HepG2 (cell line): ENCODE measurements at regions not wholly inside any gene's neighbourhood (a gene's known extent, or its start where the extent isn't known, plus 50 kb on each side); places are given as distances from the start of the nearest gene placed in this dataset.
"Not testable (repeated sequence)": the region's sequence is repeated elsewhere in the genome, so short reads cannot be mapped to it uniquely, and the experiment has no call there.

Experiments used
- ATAC-seq: fragments of 200-7000 bp; cut with Tn5 transposase; 3 replicates; pipeline ENCODE4 v1.9.1; 2020; ENCODE audit warnings: mild to moderate bottlenecking, moderate library complexity
- BruUV-seq: library from RNA; stranded (reverse); fragments of 400-500 nt; replicated peaks from 2 replicates; lab custom pipeline; 2021; lab: Mats Ljungman, UMichigan
- CTCF ChIA-PET: fragments of 300-600 bp; formaldehyde crosslinking; extraction: SDS; loops from one replicate; lab custom pipeline; 2021; ENCODE audit warnings: low total read pairs, inconsistent platforms, low intra/inter-chr PET ratio; lab: Yijun Ruan, JAX
- POLR2A ChIA-PET: fragments of 350-600 bp; sonication (Branson Sonifier 250); formaldehyde crosslinking; loops from one replicate; lab custom pipeline; 2020; ENCODE audit warnings: antibody characterized with exemption, inconsistent platforms; lab: Yijun Ruan, JAX
- DNase-seq: peaks from one replicate; pipeline ENCODE4 v3.0.0-alpha.2; 2015; ENCODE audit warnings: low spot score
- FAIRE-seq: peaks from 3 replicates; lab custom pipeline; 2011; peaks lifted over from hg19 to GRCh38; lab: Jason Lieb, UNC
- H2AFZ ChIP-seq: one replicate; pipeline ENCODE4 v1.6.1; 2011; ENCODE audit warnings: low read length, inconsistent platforms
- H3K27ac ChIP-seq: fragments of 300-600 bp; 3 replicates; pipeline ENCODE4 v1.8.0; 2011; ENCODE audit warnings: mixed run types, mild to moderate bottlenecking, mixed read lengths, low read length, inconsistent platforms; ENCODE audit not compliant: insufficient read depth; ENCODE audit errors: extremely low read length
- H3K27me3 ChIP-seq, 2 experiments: fragments of 200-600 bp in 1 of 2; 2 replicates in 1 of 2; 3 replicates in 1 of 2; pipeline versions ENCODE4 v1.6.0 to v1.8.0; 2011; ENCODE audit warnings: low read length in 2 of 2, mild to moderate bottlenecking in 2 of 2, moderate library complexity in 2 of 2, inconsistent platforms in 1 of 2; ENCODE audit not compliant: insufficient read depth in 2 of 2, control insufficient read depth in 1 of 2
- H3K36me3 ChIP-seq, 2 experiments: fragments of 200-600 bp in 1 of 2; replicated peaks in 1 of 2; 2 replicates in 1 of 2; 3 replicates in 1 of 2; pipeline versions ENCODE4 v1.5.1 to v1.8.0; 2011; ENCODE audit warnings: low read length in 2 of 2, inconsistent platforms in 1 of 2; ENCODE audit not compliant: insufficient read depth in 2 of 2, control insufficient read depth in 1 of 2
- H3K4me1 ChIP-seq: 2 replicates; pipeline ENCODE4 v1.5.1; 2012; ENCODE audit warnings: low read length, inconsistent platforms; ENCODE audit not compliant: insufficient read depth
- H3K4me2 ChIP-seq: 2 replicates; pipeline ENCODE4 v1.6.0; 2011; ENCODE audit warnings: low read depth, low read length, inconsistent platforms
- H3K4me3 ChIP-seq, 3 experiments: fragments of 200-600 bp in 1 of 3; sonication (generic), shearing (Covaris generic) in 1 of 3; replicated peaks in 1 of 3; 2 replicates each; pipeline ENCODE4 v1.5.1; 2011 to 2016; ENCODE audit warnings: low read length in 3 of 3, inconsistent platforms in 2 of 3, low read depth in 2 of 3, mild to moderate bottlenecking in 2 of 3, control low read depth in 1 of 3, mixed read lengths in 1 of 3; ENCODE audit not compliant: insufficient read depth in 1 of 3
- H3K79me2 ChIP-seq: one replicate; pipeline ENCODE4 v1.6.1; 2011; ENCODE audit warnings: low read length, inconsistent platforms; ENCODE audit not compliant: insufficient read depth
- H3K9ac ChIP-seq: 2 replicates; pipeline ENCODE4 v1.6.0; 2011; ENCODE audit warnings: mild to moderate bottlenecking, low read depth, low read length, inconsistent platforms; ENCODE audit not compliant: insufficient read depth
- H3K9me3 ChIP-seq: 2 replicates; pipeline ENCODE4 v1.5.1; 2012; ENCODE audit warnings: mild to moderate bottlenecking, low read length
- H4K20me1 ChIP-seq: 2 replicates; pipeline ENCODE4 v1.6.0; 2011; ENCODE audit warnings: inconsistent platforms, mild to moderate bottlenecking, low read length, moderate library complexity; ENCODE audit not compliant: insufficient read depth
- FOXP4 ChIP-seq: sonication (generic); formaldehyde crosslinking; IDR thresholded peaks from 2 replicates; pipeline ENCODE4 v1.4.0; 2020; ENCODE audit warnings: missing genetic modification reagents
- HDAC6 ChIP-seq: fragments of 200-600 bp; sonication (generic); IDR thresholded peaks from 2 replicates; pipeline ENCODE4 v1.7.0; 2017; ENCODE audit warnings: mild to moderate bottlenecking, antibody characterized with exemption, low read length, low read depth
- MTA1 ChIP-seq: sonication (generic); formaldehyde crosslinking; IDR thresholded peaks from 2 replicates; pipeline ENCODE4 v1.4.0; 2020; ENCODE audit warnings: missing genetic modification reagents, mild to moderate bottlenecking, borderline replicate concordance
- NR1H2 ChIP-seq: sonication (generic); formaldehyde crosslinking; IDR thresholded peaks from 2 replicates; pipeline ENCODE4 v1.8.1; 2022; ENCODE audit warnings: low read depth, missing genetic modification reagents, borderline replicate concordance
- RFXAP ChIP-seq: sonication (generic); formaldehyde crosslinking; IDR thresholded peaks from 2 replicates; pipeline ENCODE4 v1.4.0; 2020; ENCODE audit warnings: missing genetic modification reagents, borderline replicate concordance
- SRSF4 ChIP-seq: fragments of 200-400 bp; formaldehyde crosslinking; IDR thresholded peaks from one replicate; pipeline ENCODE4 v1.6.1; 2018; ENCODE audit warnings: mild to moderate bottlenecking, low read depth, low read length, moderate library complexity; ENCODE audit not compliant: poor library complexity, severe bottlenecking
- TBL1XR1 ChIP-seq: fragments of 150-350 bp; IDR thresholded peaks from 2 replicates; pipeline ENCODE4 v1.6.1; 2014; ENCODE audit warnings: borderline replicate concordance, low read length; ENCODE audit not compliant: partially characterized antibody
- YY1 ChIP-seq: IDR thresholded peaks from 2 replicates; pipeline ENCODE4 v1.6.1; 2011; ENCODE audit warnings: low read length, low read depth, moderate library complexity, mild to moderate bottlenecking; ENCODE audit not compliant: insufficient read depth, insufficient replicate concordance
- ZBTB20 ChIP-seq: sonication (generic); formaldehyde crosslinking; IDR thresholded peaks from 2 replicates; pipeline ENCODE4 v1.8.1; 2023; ENCODE audit warnings: missing genetic modification reagents, low read depth, mild to moderate bottlenecking, borderline replicate concordance
- ZNF143 ChIP-seq: sonication (generic); formaldehyde crosslinking; IDR thresholded peaks from 2 replicates; pipeline ENCODE4 v1.4.0; 2020; ENCODE audit warnings: missing genetic modification reagents
- ZNF44 ChIP-seq: sonication (generic); formaldehyde crosslinking; IDR thresholded peaks from 2 replicates; pipeline ENCODE4 v1.5.1; 2020; ENCODE audit warnings: mild to moderate bottlenecking, missing genetic modification reagents
- ZNF660 ChIP-seq: sonication (generic); formaldehyde crosslinking; IDR thresholded peaks from 2 replicates; pipeline ENCODE4 v1.5.1; 2020; ENCODE audit warnings: mild to moderate bottlenecking, low read depth, missing genetic modification reagents, borderline replicate concordance
- WGBS: methylation state at CpG from one replicate; pipeline ENCODE4 v1.1.6; 2017; ENCODE audit warnings: low lambda C conversion rate; 5-methylcytosine and 5-hydroxymethylcytosine counted together
- in situ Hi-C: cut with HindIII; loops from 2 replicates; pipeline ENCODE4 v1.10.0; 2017; ENCODE audit warnings: low pct_unique_long_range_greater_than_20kb; ENCODE audit not compliant: extremely low pct_ligation_motif_present
- intact Hi-C: fragments of 100-400 bp; cut with micrococcal nuclease; formaldehyde crosslinking; loops from one replicate; pipeline ENCODE4 v1.10.0; 2022; ENCODE audit not compliant: unreplicated experiment
- TF ChIP-seq, protein P1 (sequence below): sonication (generic); formaldehyde crosslinking; IDR thresholded peaks from 2 replicates; pipeline ENCODE4 v1.5.0; 2020; ENCODE audit warnings: mild to moderate bottlenecking, missing genetic modification reagents
- TF ChIP-seq, protein P2 (sequence below): sonication (generic); formaldehyde crosslinking; IDR thresholded peaks from 2 replicates; pipeline ENCODE4 v1.8.0; 2022; ENCODE audit warnings: mild to moderate bottlenecking, missing genetic modification reagents, moderate library complexity

DNA sequence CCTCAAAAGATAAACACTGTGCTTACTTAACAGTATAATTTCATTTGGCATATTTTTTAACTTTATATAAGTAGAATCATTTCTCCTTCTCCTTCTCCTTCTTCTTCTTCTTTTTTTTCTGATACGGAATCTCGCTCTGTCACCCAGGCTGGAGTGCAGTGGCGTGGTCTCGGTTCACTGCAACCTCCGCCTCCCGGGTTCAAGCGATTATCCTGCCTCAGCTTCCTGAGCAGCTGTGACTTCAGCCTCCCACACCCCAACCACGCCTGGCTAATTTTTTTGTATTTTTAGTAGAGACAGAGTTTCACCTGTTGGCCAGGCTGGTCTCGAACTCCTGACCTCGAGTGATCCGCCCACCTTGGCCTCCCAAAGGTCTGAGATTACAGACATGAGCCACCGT is 94.2 kb upstream of the RANBP3L start:
- H2AFZ ChIP-seq, H3K27ac ChIP-seq, BruUV-seq, H3K4me3 ChIP-seq, ATAC-seq, H3K36me3 ChIP-seq, H3K9me3 ChIP-seq, H3K79me2 ChIP-seq, H4K20me1 ChIP-seq, H3K4me2 ChIP-seq, H3K27me3 ChIP-seq, CTCF ChIA-PET, H3K9ac ChIP-seq, DNase-seq, intact Hi-C loops, FAIRE-seq, POLR2A ChIA-PET: not testable (repeated sequence)
- in situ Hi-C loops = loop anchor here (10.0 kb wide), 1 partner anchor 131 kb away; no protein-coding TSS in a partner anchor
- H3K4me1 ChIP-seq = peaks cover 18% of the 10 kb centered on the region
- 68% methylated on average over 12 of the region's 12 CpGs for WGBS

DNA sequence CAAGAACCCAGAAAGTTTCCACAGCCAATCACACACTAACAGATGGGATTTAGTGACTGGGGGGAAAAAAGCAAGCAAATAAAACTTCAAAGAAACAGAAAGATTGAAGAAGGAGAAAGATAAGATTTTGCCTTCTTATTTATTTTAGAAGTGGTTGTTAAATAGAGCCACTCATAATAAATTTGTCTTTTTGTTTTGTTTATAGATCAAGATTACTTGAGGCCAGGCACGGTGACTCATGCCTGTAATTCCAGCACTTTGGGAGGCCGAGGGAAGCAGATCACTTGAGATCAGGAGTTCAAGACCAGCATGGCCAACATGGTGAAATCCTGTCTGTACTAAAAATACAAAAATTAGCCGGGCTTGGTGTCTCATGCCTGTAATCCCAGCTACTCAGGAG is 94.9 kb upstream of the RANBP3L start:
- no peaks in the 10 kb centered on the region for H3K36me3 ChIP-seq
- H3K4me2 ChIP-seq = 0 out of 2 replicates have a peak overlapping the region, but pooled peaks have one; percentile 12
- no peak for ATAC-seq
- peaks cover 0 to 4% of the 10 kb centered on the region in 2 experiments; a peak in 1 of 5 replicates for H3K27me3 ChIP-seq
- CTCF ChIA-PET = no interaction called here
- no peak overlapping the region for H3K27ac ChIP-seq
- in situ Hi-C loops = loop anchor here (10.0 kb wide), 1 partner anchor 132 kb away; no protein-coding TSS in a partner anchor
- H4K20me1 ChIP-seq = no peaks in the 10 kb centered on the region
- no peak for FAIRE-seq
- no peak overlapping the region for H3K9ac ChIP-seq
- no peaks in the 10 kb centered on the region for H3K79me2 ChIP-seq
- intact Hi-C loops = no loop called here
- POLR2A ChIA-PET = no interaction called here
- peaks cover 25% of the 10 kb centered on the region for H3K4me1 ChIP-seq
- 0% methylated on average over 3 of the region's 3 CpGs for WGBS
- no TSS peak for BruUV-seq
- H3K4me3 ChIP-seq = no peak overlapping the region
- H2AFZ ChIP-seq = no peak overlapping the region
- H3K9me3 ChIP-seq = no peaks in the 10 kb centered on the region
- DNase-seq = peak; percentile 35
- TF ChIP-seq ZNF44 (CRISPR knock-in tag) (no peak), SRSF4 (no peak), FOXP4 (CRISPR knock-in tag) (peak; percentile 57; the same call in 1 of the 2 replicates), NR1H2 (CRISPR knock-in tag) (no peak), ZBTB20 (no peak), YY1 (no peak), HDAC6 (no peak), RFXAP (no peak), ZNF660 (CRISPR knock-in tag) (no peak), MTA1 (CRISPR knock-in tag) (no peak), TBL1XR1 (no peak), ZNF143 (CRISPR knock-in tag) (no peak)
- TF ChIP-seq, protein P1, sequence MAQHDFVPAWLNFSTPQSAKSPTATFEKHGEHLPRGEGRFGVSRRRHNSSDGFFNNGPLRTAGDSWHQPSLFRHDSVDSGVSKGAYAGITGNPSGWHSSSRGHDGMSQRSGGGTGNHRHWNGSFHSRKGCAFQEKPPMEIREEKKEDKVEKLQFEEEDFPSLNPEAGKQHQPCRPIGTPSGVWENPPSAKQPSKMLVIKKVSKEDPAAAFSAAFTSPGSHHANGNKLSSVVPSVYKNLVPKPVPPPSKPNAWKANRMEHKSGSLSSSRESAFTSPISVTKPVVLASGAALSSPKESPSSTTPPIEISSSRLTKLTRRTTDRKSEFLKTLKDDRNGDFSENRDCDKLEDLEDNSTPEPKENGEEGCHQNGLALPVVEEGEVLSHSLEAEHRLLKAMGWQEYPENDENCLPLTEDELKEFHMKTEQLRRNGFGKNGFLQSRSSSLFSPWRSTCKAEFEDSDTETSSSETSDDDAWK (CRISPR knock-in tag) = no peak
- TF ChIP-seq, protein P2, sequence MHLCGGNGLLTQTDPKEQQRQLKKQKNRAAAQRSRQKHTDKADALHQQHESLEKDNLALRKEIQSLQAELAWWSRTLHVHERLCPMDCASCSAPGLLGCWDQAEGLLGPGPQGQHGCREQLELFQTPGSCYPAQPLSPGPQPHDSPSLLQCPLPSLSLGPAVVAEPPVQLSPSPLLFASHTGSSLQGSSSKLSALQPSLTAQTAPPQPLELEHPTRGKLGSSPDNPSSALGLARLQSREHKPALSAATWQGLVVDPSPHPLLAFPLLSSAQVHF (CRISPR knock-in tag) = no peak
